ENCODE measurements at regions not wholly inside any gene's neighbourhood (a gene's known extent, or its start where the extent isn't known, plus 50 kb on each side); places are given as distances from the start of the nearest gene placed in this dataset.

DNA sequence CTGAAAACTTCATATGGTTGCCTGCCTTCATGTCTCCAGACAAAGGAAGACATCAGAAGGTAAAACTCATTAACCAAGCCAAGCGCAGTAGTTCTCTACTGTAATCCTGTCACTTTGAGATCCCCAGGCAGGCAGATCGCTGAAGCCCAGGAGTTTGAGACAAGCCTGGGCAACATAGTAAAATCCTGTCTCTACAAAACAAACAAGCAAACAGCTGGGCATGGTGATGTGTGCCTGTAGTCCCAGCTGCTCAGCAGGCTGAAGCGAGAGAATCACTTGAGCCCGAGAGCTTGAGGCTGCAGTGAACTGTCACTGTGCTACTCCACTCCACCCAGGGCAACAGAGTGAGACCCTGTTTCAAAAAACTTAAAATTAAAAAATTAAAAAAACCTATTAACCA, 467.4 kb upstream of the SORCS1 start:
- TF ChIP-seq, protein P1, sequence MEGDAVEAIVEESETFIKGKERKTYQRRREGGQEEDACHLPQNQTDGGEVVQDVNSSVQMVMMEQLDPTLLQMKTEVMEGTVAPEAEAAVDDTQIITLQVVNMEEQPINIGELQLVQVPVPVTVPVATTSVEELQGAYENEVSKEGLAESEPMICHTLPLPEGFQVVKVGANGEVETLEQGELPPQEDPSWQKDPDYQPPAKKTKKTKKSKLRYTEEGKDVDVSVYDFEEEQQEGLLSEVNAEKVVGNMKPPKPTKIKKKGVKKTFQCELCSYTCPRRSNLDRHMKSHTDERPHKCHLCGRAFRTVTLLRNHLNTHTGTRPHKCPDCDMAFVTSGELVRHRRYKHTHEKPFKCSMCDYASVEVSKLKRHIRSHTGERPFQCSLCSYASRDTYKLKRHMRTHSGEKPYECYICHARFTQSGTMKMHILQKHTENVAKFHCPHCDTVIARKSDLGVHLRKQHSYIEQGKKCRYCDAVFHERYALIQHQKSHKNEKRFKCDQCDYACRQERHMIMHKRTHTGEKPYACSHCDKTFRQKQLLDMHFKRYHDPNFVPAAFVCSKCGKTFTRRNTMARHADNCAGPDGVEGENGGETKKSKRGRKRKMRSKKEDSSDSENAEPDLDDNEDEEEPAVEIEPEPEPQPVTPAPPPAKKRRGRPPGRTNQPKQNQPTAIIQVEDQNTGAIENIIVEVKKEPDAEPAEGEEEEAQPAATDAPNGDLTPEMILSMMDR (conservative IDR thresholded peaks at IDR 0.05 in 1 of 2, IDR thresholded peaks at IDR 0.05 in 1 of 2; ENCODE audit: low read depth in 1 of 2, low read length in 2 of 2), result no peak
- no peak for TF ChIP-seq EZH2 (IDR thresholded peaks at IDR 0.05; ENCODE audit: low read length, missing control alignments)

Data from fibroblast of lung (primary cell).